Activated T-helper 9 cell treated with anti-CD3 and anti-CD28 coated beads, Interleukin-2, amount 50 U/mL, for 16 hours (primary cell): ENCODE measurements at regions not wholly inside any gene's neighbourhood (a gene's known extent, or its start where the extent isn't known, plus 50 kb on each side); places are given as distances from the start of the nearest gene placed in this dataset.
"Not testable (repeated sequence)": the region's sequence is repeated elsewhere in the genome, so short reads cannot be mapped to it uniquely, and the experiment has no call there.

Source experiments
- DNase-seq: peaks from one replicate; pipeline ENCODE4 v3.0.0-alpha.2; 2020; ENCODE audit warnings: low read depth

DNA sequence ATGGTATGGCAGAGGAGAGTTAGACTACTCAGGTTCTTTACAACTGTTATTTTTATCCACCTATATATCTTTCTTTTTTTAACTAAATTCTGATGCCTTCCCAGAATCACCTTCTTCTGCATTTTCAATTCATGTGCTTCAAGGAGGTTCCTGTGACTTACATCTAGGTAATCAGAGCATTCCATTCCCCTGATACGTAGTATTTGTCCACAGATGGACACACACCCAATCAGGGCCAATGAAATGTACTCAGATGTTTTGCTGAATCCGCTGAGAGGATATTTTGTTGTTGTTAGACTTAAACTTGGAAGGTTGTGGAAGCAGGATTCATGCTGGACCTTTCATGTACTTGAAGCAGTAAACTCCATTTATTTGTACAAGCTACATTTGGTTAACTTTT, 159.4 kb upstream of the FER start:
- no peak for DNase-seq

DNA sequence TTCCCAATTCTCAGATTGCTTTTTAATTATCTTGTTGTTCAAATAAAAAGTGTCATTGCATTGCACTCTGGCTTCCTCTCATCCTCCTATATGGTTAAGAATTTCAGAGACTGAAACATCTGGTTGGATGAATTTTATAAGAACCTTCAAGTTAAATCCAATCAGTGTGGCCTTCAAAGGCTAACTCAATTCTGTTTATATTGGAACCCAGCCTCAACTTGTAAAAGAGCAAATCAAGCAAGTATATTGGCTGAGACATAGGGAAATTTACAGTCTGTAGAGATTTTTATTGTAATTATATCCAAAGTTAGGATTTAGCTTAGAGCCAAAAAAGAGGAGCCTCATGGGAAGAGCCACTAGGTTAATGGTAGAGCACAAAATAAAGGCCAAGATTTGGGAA, 159.9 kb upstream of the FER start:
- no peak for DNase-seq

DNA sequence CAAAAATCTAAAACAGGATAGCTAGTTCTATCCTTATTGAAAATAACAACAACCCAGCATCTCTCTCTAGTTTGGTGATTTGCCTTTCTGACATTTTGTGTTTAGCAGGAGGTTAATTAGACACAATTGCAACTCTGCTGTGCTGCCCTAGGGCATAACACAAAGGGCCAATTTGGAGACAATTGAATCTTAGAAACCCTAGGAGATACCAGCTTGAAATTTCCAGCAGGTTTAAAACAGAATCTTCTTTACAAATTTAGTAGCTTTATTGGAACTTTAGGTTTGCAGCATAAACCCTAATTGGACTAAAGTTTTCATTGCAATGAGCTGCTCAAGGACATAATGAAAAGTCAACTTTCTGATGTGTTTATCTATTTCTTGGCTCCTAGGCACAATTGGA, 166.7 kb upstream of the FER start:
- DNase-seq, result no peak

DNA sequence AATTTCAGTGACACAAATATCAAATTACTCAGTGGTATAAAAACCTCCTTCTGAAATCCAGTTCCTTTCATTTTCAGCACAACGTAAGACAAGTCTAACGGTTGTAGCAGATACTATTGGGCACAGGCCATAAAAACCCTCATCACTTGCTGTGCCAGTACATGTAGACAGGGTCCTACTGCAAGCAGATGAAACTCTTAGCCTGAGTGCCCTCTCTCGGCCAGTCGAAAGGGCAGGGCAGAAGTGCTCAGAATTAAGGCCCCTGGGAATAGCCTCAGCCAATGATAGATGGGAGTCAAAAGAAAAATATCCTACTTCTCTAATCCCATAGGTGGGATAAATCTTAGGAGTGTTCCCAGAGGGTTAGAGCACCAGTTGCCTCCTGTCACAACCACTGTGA, 168.5 kb upstream of the FER start:
- DNase-seq, result no peak

DNA sequence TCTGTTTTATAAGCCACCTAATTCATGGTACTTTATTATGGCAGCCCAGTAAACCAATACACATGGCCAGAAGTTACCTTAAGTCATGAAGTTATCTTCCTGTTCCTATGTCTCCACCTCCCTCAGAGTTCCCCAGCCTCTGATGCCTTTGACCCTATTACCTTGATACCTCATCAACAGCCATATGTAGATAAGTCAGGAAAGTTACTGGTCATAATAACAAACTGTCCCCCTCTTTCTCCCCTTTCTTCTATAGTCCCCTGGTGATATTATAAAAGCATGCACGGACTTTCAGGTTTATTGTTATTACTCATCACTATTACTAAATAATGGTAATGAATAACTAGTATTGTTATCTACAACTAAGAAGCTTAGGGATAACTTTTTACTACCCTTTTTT, 168.9 kb upstream of the FER start:
- DNase-seq, result no peak

DNA sequence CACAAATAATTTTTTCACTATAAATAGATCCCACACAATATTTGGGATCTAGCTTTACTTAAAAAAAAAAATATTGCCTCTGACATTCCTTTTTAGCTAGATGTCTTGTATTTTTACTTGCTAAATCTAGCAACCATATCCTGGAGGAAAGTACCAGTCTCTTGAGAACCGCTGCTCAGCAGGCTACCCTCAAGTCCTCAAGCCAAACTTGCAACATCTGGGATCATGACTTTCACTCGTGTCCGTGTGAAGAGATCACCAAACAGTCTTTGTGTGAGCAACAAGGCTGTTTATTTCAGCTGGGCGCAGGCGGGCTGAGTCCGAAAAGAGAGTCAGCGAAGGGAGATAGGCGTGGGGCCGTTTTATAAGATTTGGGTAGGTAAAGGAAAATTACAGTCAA, 180.3 kb upstream of the FER start:
- no peak for DNase-seq

DNA sequence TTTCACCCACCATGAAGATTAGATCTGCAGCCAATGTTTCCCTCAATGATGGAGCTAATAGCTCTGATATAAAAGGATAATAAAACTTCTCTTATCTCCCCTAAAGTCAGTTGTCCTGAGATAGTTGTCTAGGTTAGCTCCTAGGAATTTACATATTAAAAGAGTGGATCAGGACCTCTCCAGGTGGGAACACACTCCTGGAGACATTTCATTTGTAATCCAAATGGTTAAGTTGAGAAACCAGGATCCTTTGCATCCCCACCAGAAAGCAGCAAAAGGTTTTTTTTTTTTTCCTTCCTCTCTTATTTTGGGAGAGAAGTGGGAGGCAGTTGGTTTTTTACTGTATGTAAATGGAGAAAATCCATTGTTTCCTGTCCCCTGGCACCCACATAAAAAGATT, 182.5 kb upstream of the FBXL17 start:
- no peak for DNase-seq

DNA sequence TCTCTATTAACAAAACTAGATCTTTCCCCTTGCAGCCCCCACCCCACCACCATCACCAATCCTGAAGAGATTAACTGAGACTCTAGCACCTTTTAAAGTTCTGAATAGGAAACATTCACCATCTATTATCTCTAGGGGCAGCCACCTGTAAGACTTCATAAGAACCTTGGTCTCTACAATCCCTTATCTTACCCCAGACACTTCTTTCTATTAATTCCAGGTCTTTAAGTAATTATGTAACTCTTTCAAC, 180.2 kb upstream of the FBXL17 start:
- no peak for DNase-seq

DNA sequence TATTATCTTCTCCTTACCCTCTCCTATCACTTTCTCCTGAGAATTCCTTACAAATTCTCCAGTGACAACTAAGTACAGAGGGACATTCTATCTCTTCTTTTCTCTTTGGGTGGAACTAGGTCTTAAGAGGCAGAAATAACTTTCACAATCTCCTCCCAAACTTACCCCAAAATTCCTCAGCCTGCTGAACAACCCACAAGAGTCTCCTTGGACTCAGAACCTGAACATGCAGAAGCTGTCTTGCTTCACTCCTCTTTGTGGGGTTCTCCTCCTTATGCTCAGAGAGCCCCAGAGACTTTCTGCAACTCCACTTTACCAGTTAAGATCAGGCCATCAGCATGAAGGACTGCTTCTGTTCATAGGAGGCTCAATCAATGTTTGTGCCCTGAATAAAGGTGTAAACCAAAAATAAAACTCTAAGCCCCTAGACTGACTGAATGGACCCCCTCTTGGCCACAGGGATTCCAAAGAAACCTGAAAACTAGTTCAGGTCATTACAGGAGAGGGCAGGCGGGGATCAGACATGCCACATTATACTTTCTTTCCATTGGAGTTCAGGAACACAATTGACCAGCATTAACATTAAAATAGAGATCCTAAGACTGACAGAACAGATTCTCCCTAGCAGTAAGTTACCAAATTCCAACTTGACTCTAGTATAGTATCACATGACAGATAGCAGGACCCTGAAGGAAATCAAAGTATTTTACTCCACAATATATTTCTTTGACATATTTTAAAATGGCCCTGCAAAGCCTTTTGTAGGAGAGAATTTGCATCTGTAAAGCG, 179.7 kb upstream of the FBXL17 start:
- DNase-seq, result no peak

DNA sequence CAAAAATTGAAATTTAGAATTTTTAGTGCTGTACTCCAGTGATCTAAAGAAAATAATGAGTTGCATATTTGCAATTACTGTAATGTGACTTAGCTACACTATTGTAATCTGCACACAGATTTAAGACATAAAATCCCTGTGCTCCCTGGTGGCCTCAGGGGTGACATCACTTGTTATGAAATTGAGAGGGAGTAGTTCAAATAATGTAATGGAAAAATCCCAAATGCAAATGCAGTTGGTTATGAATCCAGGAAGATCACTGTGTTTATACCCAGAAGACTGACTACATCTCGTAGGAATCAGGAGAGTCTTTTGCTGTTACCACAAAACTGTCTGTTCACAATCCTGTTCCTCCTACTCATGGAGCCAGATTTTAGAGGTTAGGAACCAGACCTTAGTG, 178.7 kb upstream of the FBXL17 start:
- no peak for DNase-seq

DNA sequence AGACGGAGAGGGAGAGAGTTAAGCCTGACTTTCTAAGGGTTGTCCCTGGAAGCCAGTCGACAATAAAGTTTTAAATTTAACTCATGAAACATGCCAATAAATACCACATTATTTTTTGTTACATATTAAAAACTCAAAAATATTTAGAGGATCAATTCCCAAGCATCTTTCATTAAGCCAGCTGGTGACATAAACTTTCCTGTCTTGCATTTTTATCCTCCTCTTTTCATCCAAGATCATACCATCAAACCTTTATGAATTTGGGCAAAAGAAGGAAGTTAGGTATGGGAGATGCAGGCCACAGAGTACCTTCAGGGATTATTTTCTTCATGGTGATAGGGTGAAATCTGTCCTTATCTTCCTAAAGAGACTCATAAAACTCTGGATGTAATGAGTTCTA, 178.3 kb upstream of the FBXL17 start:
- DNase-seq, result no peak

DNA sequence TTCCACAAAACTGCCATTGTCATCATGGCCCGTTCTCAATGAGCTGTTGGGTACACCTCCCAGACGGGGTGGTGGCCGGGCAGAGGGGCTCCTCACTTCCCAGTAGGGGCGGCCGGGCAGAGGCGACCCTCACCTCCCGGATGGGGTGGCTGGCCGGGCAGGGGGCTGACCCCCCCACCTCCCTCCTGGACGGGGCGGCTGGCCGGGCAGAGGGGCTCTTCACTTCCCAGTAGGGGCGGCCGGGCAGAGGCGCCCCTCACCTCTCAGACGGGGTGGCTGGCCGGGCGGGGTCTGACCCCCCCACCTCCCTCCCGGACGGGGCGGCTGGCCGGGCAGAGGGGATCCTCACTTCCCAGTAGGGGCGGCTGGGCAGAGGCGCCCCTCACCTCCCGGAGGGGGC, 176.9 kb upstream of the FBXL17 start:
- DNase-seq, result not testable (repeated sequence)

DNA sequence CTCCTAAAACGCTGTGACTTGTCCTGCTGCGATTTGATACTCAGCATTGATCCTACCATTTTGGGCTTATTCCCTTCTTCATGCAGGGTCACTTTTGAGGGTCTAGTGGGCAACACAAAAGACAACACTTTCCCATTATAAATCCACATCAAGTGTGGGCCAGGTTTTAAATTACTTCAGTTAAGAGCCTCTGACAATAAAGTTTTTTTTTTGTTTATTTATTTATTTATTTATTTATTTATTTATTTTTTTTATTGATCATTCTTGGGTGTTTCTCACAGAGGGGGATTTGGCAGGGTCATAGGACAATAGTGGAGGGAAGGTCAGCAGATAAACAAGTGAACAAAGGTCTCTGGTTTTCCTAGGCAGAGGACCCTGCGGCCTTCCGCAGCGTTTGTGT, 176.2 kb upstream of the FBXL17 start:
- not testable (repeated sequence) for DNase-seq

DNA sequence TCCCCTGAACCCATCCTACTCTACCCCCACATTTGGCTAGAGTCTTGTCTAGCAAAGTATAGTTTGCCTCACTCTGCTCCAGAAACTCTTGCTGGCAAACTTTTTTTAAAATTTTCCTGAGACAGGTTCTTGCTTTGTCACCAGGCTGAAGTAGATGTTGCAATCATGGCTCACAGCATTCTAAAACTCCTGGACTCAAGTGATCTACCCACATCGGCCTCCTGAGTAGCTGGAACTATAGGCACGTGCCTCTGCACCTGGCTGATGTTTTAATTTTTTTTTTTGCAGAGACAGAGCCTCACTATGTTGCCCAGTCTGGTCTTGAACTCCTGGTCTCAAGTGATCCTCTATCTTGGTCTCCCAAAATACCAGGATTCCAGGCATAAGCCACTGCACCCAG, 175.8 kb upstream of the FBXL17 start:
- no peak for DNase-seq

DNA sequence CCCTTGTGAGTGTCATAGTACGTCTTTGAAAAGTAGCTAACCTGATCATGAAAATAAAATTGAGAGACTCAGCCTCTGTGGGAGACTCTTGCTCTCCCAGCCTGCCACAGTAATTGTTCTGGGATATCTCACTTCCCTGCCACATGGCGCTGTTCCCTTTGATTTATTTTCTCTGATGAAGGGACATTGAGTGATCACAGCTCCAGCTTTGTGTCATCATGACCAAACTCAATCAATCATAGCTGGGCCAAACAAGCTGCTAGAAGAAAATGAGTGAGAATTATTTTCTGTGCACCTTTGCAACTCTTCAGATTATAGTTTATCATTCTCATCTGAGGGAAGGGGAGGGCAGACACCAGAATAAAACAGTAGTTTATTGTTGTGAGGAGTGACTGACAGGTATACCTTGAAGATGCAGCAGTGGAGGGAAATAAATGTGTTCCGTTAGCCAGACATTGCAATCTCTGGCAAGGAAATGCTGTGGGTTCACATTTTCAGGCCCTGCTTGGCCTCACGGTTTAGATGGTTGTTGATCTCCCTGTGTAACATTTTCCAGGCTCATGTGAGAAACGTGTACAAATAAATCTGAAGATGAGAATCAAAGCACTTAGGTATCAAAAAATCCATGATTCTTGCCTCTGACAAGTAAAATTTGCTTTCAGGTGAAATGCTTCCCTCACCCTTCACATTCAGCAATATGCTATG, 174.7 kb upstream of the FBXL17 start:
- no peak for DNase-seq

DNA sequence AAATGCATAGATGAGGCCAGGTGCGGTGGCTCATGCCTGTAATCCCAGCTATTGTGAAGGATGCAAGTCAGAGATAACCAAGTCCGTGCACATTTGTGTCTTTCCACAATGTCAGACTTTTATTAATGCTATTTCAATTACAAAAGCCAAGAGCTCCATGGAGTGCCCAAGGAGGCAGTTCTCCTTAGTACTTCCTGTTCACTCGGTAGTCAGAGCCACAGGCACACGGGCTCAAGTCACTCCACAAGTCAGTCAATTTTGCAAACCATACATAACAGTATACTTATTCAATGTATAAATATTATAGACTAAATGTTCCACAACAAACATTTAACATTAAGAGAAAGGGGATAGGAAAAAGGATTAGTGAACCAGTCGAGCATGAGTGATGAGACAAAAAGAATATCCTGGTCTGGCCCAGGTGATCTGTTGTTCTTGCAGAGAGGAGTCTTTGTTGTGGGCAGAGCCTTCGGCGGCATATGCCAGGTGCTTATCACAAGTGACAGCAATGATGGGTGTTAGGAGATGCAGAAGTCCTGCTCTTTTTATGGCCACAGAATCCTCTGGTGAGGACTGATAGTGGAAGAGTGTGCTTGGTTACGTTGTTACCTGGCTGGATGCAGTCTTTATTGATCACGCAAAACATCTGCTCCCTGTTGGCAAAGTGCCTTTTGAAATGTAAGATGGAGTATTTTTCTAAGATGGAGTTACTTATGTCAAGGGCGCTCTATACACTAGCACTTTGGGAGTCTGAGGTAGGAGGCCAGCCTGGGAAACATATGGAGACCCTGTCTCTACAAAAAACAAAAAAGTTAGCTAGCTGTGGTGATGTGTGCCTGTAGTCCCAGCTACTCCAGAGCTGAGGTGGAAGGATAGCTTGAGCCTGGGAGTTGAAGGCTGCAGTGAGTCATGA, 167.0 kb upstream of the FBXL17 start:
- DNase-seq, result no peak

DNA sequence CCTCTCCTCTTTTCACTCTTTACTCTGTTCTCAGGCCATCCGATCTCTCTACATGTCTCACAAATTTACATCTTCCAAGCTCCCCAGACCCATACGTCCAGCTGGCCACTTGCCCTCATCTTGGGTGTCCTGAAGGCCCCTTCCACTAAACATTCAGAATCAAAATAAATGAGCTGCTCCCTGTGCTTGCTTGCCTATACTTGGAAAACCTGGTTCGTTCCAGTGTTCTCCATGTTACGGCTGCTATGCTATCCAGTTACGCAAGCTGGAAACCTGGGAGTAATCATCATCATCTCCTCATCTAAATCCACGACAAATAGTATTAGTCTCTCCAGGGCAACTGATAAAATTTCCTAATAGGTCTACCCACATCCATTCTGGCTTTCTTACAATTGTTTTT, 165.0 kb upstream of the FBXL17 start:
- DNase-seq, result no peak

DNA sequence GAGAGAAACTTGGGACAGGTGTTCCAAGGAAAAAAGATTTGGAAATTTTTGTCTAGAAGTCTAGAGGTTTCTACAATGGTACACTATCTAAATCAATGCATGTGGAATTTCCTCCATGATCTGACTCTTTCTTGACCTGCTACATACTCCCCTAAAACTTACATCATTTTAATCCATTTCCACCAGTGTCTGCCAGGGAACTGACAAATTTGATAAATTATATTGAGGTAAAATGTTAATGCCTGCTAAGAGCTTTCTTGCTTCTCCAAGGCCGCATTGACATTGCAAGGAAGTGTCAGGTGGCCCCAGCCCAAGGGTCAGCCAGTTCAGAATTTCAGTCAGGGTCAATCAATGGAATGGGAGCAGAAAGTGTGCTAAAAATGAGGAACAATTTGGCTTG, 163.4 kb upstream of the FBXL17 start:
- no peak for DNase-seq

DNA sequence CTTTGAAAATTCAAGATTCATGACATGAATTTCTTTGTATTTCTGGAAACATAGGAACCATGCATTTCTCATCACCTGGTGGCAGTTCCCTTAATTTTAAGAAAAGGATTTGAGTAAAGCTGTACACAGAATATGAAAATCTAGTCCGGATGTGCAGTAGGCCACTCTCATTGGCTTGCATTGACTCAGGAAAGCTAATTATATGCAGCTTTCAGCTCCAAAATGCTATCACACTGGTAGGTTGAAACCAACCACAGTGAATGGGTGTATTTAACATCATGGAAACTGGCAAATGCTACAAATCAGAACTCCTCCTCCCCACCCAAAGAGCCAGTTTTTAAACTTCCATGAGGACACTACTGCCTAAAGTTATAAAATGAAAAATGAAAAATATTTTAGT, 161.6 kb upstream of the FBXL17 start:
- no peak for DNase-seq

DNA sequence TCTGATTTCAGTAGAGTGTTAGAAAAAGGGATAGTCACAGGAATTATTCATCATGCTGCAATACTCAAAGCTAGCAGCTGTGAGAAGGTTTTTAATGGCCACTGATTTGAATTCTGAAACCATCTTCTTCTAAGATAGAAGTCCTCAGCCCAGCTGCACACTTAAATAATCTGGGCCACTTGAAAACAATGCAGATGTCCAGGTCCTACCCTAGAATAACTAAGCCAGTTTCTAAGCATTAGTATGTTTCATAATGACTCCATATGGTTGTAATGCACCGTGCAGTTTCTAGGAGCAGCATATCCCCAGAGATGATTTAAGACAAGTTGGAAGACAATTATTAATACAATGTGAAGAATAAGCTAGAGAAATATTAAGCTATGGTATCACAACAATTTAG, 159.9 kb upstream of the FBXL17 start:
- no peak for DNase-seq

DNA sequence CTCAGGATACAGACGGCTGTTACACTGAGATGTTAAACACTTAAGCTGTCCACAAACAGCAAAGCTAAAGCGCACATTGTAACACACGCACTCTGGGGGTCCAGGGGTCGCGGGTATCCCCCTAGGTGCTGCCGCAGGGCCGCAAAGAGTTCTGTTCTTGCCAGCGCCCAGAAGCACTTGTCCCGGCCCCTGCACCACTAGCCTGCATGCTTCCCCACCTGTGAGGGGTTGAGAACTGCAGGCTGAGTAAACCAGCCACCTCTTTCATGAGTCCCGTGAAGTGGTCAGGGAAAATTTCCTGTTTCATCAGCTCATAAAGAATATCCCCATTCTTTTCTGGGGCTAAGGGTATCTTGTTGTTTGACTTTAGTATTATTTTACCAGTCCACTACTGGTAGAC, 154.4 kb upstream of the FBXL17 start:
- DNase-seq, result no peak

DNA sequence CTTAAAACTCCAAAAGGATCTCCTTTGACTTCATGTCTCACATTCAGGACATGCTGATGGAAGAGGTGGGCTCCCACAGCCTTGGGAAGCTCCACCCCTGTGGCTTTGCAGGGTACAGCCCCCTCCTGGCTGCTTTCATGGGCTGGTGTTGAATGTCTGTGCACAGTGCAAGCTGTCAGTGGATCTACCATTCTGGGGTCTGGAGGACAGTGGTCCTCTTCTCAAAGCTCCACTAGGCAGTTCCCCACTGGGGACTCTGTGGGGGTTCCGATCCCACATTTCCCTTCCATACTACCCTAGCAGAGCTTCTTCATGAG, 150.2 kb upstream of the FBXL17 start:
- not testable (repeated sequence) for DNase-seq

DNA sequence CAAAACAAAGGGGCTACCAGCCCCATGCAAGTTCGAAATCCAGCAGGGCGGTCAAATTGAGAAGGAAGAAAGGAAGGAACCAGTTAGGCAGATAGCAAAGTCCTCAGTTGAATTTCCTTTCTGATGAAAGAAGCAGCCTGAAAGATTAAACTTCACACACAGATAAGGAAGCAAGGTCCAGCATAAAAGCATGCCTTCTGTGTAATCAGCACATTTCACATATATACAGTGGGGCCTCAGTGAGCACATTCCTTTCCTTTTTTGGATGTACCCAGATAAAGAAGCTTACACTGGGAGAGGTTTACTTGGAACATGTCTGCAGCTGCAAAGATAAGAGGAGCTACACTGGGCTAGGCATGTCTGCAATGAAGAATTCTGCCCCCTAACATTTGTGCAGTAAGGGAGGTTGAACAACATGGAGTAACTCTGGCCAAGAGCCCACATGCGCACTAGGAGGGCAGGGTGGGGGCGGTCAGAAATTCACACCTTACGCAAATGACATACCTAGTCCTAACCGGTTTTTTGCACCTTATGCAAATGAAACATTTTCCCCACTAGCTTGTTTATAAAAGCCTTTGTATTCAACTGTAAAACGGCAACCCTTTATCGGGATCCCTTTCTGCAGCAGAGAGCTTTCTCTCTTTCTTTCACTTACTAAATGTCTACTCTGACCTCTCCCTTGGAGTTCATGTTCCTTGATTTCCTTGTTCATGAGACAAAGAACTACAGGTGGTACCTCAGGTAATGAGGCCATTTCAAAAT, 149.7 kb upstream of the FBXL17 start:
- DNase-seq, result no peak
